Right lobe of liver (tissue), 6 donors: ENCODE measurements at regions not wholly inside any gene's neighbourhood (a gene's known extent, or its start where the extent isn't known, plus 50 kb on each side); places are given as distances from the start of the nearest gene placed in this dataset.

Experiments
- ATAC-seq, 4 donors: fragments of 200-7000 bp; cut with Tn5 transposase; one replicate each; pipeline ENCODE4 v1.9.1; 2020; ENCODE audit warnings: mild to moderate bottlenecking in 4 of 4, moderate library complexity in 4 of 4
- DNase-seq, 3 donors: peaks; one replicate each; pipeline ENCODE4 v3.0.0-alpha.2; 2020
- H3K27ac ChIP-seq, 3 donors: fragments of 200-600 bp; one replicate each; pipeline ENCODE4 v1.8.0; 2022
- H3K27me3 ChIP-seq, 2 donors: fragments of 200-600 bp; one replicate each; pipeline ENCODE4 v1.8.0; 2022
- H3K36me3 ChIP-seq, 4 donors: fragments of 200-600 bp; sonication (generic) in 1 of 4; one replicate each; pipeline versions ENCODE4 v1.5.1 to v1.8.0; 2017 to 2022; ENCODE audit warnings: control low read depth in 1 of 4
- H3K4me1 ChIP-seq, 4 donors: fragments of 200-600 bp; sonication (generic) in 1 of 4; one replicate each; pipeline versions ENCODE4 v1.5.1 to v1.8.0; 2017 to 2022; ENCODE audit warnings: control low read depth in 1 of 4
- H3K4me3 ChIP-seq, 3 donors: fragments of 200-600 bp; one replicate each; pipeline ENCODE4 v1.8.0; 2022
- H3K9me3 ChIP-seq, 4 donors: fragments of 200-600 bp; sonication (generic) in 1 of 4; one replicate each; pipeline versions ENCODE4 v1.5.1 to v1.8.0; 2017 to 2022; ENCODE audit warnings: control low read depth in 1 of 4
- CTCF ChIP-seq, 4 donors: fragments of 200-600 bp in 3 of 4; fragments of 450-650 bp in 1 of 4; IDR thresholded peaks; one replicate each; pipeline versions ENCODE4 v1.5.1 to v1.8.0; 2016 to 2022; ENCODE audit warnings: antibody characterized with exemption in 4 of 4, mild to moderate bottlenecking in 2 of 4
- POLR2A ChIP-seq: fragments of 450-650 bp; IDR thresholded peaks from one replicate; pipeline ENCODE4 v1.6.1; 2017; ENCODE audit warnings: antibody characterized with exemption, mild to moderate bottlenecking
- WGBS: methylation state at CpG from one replicate; pipeline ENCODE4 v1.1.6; 2018; ENCODE audit warnings: low coverage, low lambda C conversion rate; ENCODE audit not compliant: insufficient coverage; ENCODE audit errors: missing lambda C conversion rate; 5-methylcytosine and 5-hydroxymethylcytosine counted together
- intact Hi-C, 2 donors: fragments of 100-400 bp; cut with DNase I; formaldehyde crosslinking; loops; one replicate each; pipeline versions ENCODE4 v1.11.2 to v1.14.1; 2022
- donor health status: DM: no; HTN: yes; CAD: no.
- donor health status: DM: no; HTN: no; CAD: no.
- donor health status: DM: no; HTN: no; CAD: no.
- donor health status: DM: no; HTN: yes; CAD: no.
- donor health status: DM: no; HTN: yes; CAD: no.

DNA sequence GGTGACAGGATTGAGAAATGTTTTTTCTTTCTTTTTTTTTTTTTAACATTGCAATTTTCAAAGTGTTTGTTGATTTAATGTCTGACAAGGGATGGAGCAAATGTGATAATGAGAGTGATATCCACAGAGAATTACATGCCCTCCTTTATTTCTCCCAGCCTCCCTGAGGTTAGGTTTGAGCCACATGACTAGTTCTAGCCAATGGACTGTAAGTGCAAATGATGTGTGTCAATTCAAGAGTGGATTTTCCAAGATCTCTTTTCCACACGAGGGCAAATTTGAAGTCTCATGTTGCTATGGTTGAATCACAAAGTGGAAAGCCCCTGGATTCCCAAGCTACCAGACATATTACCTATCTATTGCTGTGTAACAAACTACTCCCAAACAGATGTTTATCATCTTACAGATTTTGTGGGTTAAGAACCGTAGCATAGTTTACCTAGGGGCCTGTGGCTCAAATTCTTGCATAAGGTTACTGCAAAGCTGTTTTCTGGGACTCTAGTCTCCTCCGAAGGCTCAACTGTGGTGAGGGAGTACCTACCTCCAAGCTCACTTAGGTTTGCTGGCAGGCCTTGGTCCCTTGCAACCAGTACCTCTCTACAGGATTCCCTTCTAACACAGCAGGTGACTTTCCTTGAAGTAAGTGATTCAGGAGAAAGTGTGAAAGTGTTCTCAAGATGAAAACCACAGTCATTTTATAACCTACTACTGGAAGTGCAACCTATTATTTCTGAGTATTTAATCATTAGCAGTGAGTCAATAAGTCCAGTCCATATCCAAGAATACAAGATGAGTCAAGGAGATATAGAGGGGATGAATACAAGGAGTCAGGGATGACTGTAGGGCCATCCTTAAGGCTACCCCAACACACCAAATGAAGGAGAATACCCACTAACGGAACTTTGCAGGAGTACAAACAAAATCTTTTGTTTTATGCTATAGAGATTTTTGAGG, 533.6 kb downstream of the PTPRC start:
- H3K27ac ChIP-seq = no peak overlapping the region
- no peak for DNase-seq
- no peaks in the 10 kb centered on the region for H3K9me3 ChIP-seq
- 69% methylated on average over 3 of the region's 4 CpGs for WGBS
- TF ChIP-seq POLR2A (no peak), CTCF (IDR thresholded peaks at IDR 0.05) (no peak)
- no peaks in the 10 kb centered on the region for H3K4me1 ChIP-seq
- H3K27me3 ChIP-seq = no peaks in the 10 kb centered on the region
- H3K36me3 ChIP-seq = no peaks in the 10 kb centered on the region
- no peak for ATAC-seq
- intact Hi-C loops = no loop called here
- no peak overlapping the region for H3K4me3 ChIP-seq

DNA sequence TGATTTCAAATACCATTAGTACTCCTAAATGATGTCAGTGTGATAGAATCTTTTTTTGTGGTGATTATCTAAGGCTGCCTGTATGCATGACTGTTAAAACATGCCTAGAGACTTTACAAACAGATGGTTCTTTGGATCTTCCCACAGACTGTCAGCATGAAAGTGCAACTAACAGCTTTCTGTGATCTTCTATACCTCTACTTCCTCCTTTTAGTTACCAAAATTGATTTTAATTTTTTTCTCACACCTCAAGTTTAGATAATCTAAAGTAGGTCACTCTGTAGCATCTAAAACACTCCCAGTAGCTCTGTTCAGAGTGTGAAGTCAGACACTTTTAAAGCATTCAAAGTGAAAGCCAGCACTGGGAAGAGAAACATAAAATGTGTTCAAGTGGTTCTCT, 534.5 kb downstream of the PTPRC start:
- Histone ChIP-seq H3K9me3 (no peaks in the 10 kb centered on the region), H3K36me3 (no peaks in the 10 kb centered on the region), H3K4me3 (no peak overlapping the region), H3K4me1 (no peaks in the 10 kb centered on the region), H3K27me3 (no peaks in the 10 kb centered on the region), H3K27ac (no peak overlapping the region)
- intact Hi-C loops = no loop called here
- peak in 2 of 4 donors; percentile 21 to 48 for ATAC-seq
- no peak for TF ChIP-seq POLR2A
- TF ChIP-seq CTCF (IDR thresholded peaks at IDR 0.05) = no peak
- DNase-seq = no peak

GRCh38 chr1:199174336-199174735, 535.5 kb downstream of the PTPRC start:
- DNase-seq (no peak), ATAC-seq (no peak)
- H3K27ac ChIP-seq = no peak overlapping the region
- H3K4me1 ChIP-seq = no peaks in the 10 kb centered on the region
- no peaks in the 10 kb centered on the region for H3K27me3 ChIP-seq
- H3K36me3 ChIP-seq = no peaks in the 10 kb centered on the region
- TF ChIP-seq POLR2A (no peak), CTCF (IDR thresholded peaks at IDR 0.05) (no peak)
- no peaks in the 10 kb centered on the region for H3K9me3 ChIP-seq
- H3K4me3 ChIP-seq = no peak overlapping the region
- intact Hi-C loops = no loop called here

- TF ChIP-seq CTCF (IDR thresholded peaks at IDR 0.05) (no peak), POLR2A (no peak)
- intact Hi-C loops = no loop called here
- DNase-seq = no peak
- H3K9me3 ChIP-seq = no peaks in the 10 kb centered on the region
- H3K27ac ChIP-seq = no peak overlapping the region
- H3K4me3 ChIP-seq = no peak overlapping the region
- ATAC-seq = no peak
- H3K4me1 ChIP-seq = no peaks in the 10 kb centered on the region
- WGBS = 60% methylated on average over 5 of the region's 5 CpGs
- no peaks in the 10 kb centered on the region for H3K36me3 ChIP-seq
- no peaks in the 10 kb centered on the region for H3K27me3 ChIP-seq
These were observed 537.9 kb downstream of the PTPRC start for GRCh38 chr1:199176713-199177112.
